Heart right ventricle (tissue), 16 donors: ENCODE measurements at regions not wholly inside any gene's neighbourhood (a gene's known extent, or its start where the extent isn't known, plus 50 kb on each side); places are given as distances from the start of the nearest gene placed in this dataset.
A peak's percentile ranks its signal among the peaks of the same experiment; 100 is the strongest.

Source experiments
- ATAC-seq, 8 donors: fragments of 200-7000 bp; cut with Tn5 transposase; one replicate each; pipeline ENCODE4 v1.9.1; 2020; ENCODE audit warnings: mild to moderate bottlenecking in 8 of 8, moderate library complexity in 8 of 8, moderate number of reproducible peaks in 1 of 8
- DNase-seq, 2 donors: peaks; one replicate each; pipeline ENCODE4 v3.0.0-alpha.2; 2020
- H3K27ac ChIP-seq, 10 donors: fragments of 200-600 bp; sonication (generic) in 2 of 10; one replicate each; pipeline versions ENCODE4 v1.5.0 to v1.8.0; 2020 to 2022; ENCODE audit warnings: mild to moderate bottlenecking in 3 of 10
- H3K27me3 ChIP-seq, 7 donors: fragments of 200-600 bp; one replicate each; pipeline ENCODE4 v1.8.0; 2021 to 2022; ENCODE audit warnings: mild to moderate bottlenecking in 2 of 7
- H3K36me3 ChIP-seq, 9 donors: fragments of 200-600 bp; sonication (generic) in 1 of 9; one replicate each; pipeline versions ENCODE4 v1.5.0 to v1.8.0; 2020 to 2022; ENCODE audit warnings: mild to moderate bottlenecking in 2 of 9
- H3K4me1 ChIP-seq, 9 donors: fragments of 200-600 bp; sonication (generic) in 1 of 9; one replicate each; pipeline versions ENCODE4 v1.5.0 to v1.8.0; 2020 to 2022; ENCODE audit warnings: mild to moderate bottlenecking in 4 of 9
- H3K4me3 ChIP-seq, 10 donors: fragments of 200-600 bp; sonication (generic) in 2 of 10; one replicate each; pipeline versions ENCODE4 v1.5.0 to v1.8.0; 2020 to 2022; ENCODE audit warnings: mild to moderate bottlenecking in 7 of 10, moderate library complexity in 2 of 10
- H3K9me3 ChIP-seq, 11 donors: fragments of 200-600 bp in 10 of 11; sonication (generic) in 2 of 11; one replicate each; pipeline versions ENCODE4 v1.5.0 to v1.8.0; 2013 to 2022; ENCODE audit warnings: mild to moderate bottlenecking in 2 of 11, control low read depth in 1 of 11, moderate library complexity in 1 of 11
- WGBS, 2 donors: extraction: QIAGEN DNeasy Blood & Tissue Kit; methylation state at CpG; one replicate each; pipeline ENCODE4 v1.1.7; 2013; ENCODE audit warnings: inconsistent platforms in 1 of 2; 5-methylcytosine and 5-hydroxymethylcytosine counted together
- intact Hi-C, 10 donors: fragments of 100-400 bp; cut with DNase I; formaldehyde crosslinking; loops; one replicate each; pipeline versions ENCODE4 v1.11.1 to v1.14.2; 2022
- TF ChIP-seq, protein P1 (sequence below), 9 donors: fragments of 200-600 bp; sonication (generic) in 2 of 9; IDR thresholded peaks; one replicate each; pipeline versions ENCODE4 v1.5.0 to v1.8.0; 2021 to 2022; ENCODE audit warnings: antibody characterized with exemption in 9 of 9, mild to moderate bottlenecking in 5 of 9, moderate library complexity in 1 of 9
- donor health status: Arrhythmogenic right ventricular cardiomyopathy.
- donor health status: ischemic (EF 13 %, LVEDD 7.1; RV severe dilation, severe dysfunction).
- donor health status: healthy with polysubstance abuse.
- donor health status: DM: no; HTN: yes; CAD: no.
- donor health status: DM: no; HTN: no; CAD: no.
- donor health status: ischemic (EF 25% LVEDD 6.9; RV normal size, moderate dysfunction).
- donor health status: ischemic (EF 25% LVEDD 5.7; RV mildly dilated, moderate dysfunction).
- donor health status: healthy.
- donor health status: DM: yes; HTN: yes; CAD: no.
- donor health status: Ischemic cardiomyopathy.
- donor health status: ischemic (EF 35%, LVEDD 5.7; RV mildly dilated, moderate dysfunction).
- donor health status: nonischemic (EF 11% LVEDD 7.7; RV severe dilation, severe dysfunction).
- donor health status: DM: yes; HTN: yes; CAD: no.
- donor health status: PGD.
- donor health status: ischemic (EF 29% LVEDD 5.4; RV normal size, mild dysfunction).
- donor health status: nonischemic (EF 23%, LVEDD 6.1; RV moderate dilation, normal function).

DNA sequence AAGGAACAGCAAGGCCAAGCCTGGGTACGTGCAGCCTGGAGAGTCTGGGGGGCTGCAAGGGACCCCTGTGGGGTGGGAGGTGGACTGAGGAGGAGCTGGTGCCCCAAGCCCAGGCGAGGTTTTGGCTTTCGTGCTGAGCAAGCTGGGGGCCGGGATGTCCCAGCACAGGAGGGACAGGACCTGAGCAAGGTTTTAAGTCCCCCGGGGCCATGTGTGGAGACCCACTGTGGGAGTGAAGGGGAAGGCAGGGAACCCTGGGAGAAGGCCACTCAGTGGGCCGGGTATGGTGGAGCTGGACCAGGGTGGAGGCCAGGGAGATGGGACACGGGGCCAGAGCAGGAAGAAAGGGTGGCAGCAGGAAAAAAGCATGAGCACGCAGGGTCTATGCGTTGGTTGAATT lies 419.2 kb upstream of the SULF2 start:
- intact Hi-C loops: no loop called here
- Histone ChIP-seq H3K9me3 (no peaks in the 10 kb centered on the region), H3K27me3 (peaks cover 0 to 18% (median 8%) of the 10 kb centered on the region in 7 donors), H3K4me1 (peaks cover 0 to 4% (median 0%) of the 10 kb centered on the region in 9 donors), H3K27ac (no peak overlapping the region), H3K36me3 (no peaks in the 10 kb centered on the region), H3K4me3 (no peak overlapping the region)
- ATAC-seq (no peak), DNase-seq (no peak)
- TF ChIP-seq, protein P1, sequence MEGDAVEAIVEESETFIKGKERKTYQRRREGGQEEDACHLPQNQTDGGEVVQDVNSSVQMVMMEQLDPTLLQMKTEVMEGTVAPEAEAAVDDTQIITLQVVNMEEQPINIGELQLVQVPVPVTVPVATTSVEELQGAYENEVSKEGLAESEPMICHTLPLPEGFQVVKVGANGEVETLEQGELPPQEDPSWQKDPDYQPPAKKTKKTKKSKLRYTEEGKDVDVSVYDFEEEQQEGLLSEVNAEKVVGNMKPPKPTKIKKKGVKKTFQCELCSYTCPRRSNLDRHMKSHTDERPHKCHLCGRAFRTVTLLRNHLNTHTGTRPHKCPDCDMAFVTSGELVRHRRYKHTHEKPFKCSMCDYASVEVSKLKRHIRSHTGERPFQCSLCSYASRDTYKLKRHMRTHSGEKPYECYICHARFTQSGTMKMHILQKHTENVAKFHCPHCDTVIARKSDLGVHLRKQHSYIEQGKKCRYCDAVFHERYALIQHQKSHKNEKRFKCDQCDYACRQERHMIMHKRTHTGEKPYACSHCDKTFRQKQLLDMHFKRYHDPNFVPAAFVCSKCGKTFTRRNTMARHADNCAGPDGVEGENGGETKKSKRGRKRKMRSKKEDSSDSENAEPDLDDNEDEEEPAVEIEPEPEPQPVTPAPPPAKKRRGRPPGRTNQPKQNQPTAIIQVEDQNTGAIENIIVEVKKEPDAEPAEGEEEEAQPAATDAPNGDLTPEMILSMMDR (IDR thresholded peaks at IDR 0.05): no peak
- WGBS, 2 donors: 91 to 93% methylated on average over 9 of the region's 9 CpGs

DNA sequence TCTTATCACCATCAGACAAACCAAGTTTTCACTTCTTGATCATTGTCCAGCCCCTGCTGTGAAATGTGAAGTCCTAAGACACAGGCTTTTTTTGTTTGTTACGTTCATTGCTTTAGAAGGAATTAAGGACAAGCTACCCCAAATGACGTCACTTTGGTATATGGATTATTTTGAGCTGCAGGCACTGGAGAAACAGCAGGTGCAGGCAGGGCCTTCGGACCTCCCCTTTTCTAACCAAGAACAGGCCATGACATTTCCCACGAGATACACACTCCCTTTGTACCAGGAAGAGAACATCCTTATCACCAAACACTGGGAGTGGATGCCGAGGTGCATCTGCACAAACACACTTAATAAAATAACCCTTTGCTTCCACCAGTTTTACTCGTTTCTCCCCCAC lies 418.0 kb upstream of the SULF2 start:
- WGBS, 2 donors: 49 to 58% methylated on average over 6 of the region's 6 CpGs
- DNase-seq (no peak), ATAC-seq (peak in 1 of 8 donors; percentile 22)
- intact Hi-C loops: no loop called here
- TF ChIP-seq, protein P1 (IDR thresholded peaks at IDR 0.05): no peak
- Histone ChIP-seq H3K27ac (no peak overlapping the region), H3K27me3 (peaks cover 0 to 18% (median 8%) of the 10 kb centered on the region in 7 donors), H3K4me1 (no peaks in the 10 kb centered on the region), H3K9me3 (no peaks in the 10 kb centered on the region), H3K36me3 (no peaks in the 10 kb centered on the region), H3K4me3 (no peak overlapping the region)

DNA sequence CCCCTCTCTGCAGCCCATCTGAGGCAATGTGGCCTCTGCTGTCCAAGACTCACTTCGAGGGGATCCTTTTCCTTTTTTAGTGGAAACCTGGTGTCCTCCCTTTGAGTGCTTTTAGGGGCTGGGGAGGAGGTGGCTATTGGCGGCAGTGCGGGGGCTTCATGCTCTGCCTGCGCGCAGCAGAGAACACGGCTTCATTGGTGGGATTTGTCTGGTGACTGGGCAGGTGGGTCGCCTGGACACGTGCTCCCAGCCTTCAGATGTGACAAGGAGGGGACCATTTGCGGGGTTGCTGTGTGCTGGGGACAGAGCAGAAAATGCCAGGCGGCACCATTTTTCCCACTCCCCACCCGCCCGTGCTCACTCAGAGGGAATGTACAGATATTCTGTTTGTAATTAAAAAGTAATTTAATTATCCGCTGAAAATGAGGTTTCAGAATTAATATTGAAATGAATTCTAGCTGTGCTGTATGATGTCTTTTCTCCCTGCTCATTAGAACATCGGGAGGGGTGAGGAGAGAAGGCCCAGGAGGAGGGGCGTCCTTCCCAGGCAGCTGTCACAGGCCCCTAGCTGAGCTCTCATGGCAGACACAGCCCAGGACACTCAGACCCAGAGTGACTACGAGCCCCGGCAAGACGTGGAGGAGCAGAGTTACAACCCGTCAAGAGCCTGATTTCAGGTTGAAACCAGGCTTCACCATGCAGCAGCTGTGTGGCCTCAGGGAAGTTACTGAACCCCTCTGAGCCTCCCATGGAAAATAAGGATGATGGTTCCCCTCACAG lies 417.2 kb upstream of the SULF2 start:
- Histone ChIP-seq H3K4me3 (no peak overlapping the region), H3K4me1 (no peaks in the 10 kb centered on the region), H3K9me3 (no peaks in the 10 kb centered on the region), H3K36me3 (no peaks in the 10 kb centered on the region), H3K27me3 (peaks cover 0 to 21% (median 11%) of the 10 kb centered on the region in 7 donors), H3K27ac (no peak overlapping the region)
- WGBS, 2 donors: 75 to 79% methylated on average over 19 of the region's 19 CpGs
- DNase-seq: no peak
- no peak for ATAC-seq
- TF ChIP-seq, protein P1 (IDR thresholded peaks at IDR 0.05): no peak
- intact Hi-C loops: no loop called here

DNA sequence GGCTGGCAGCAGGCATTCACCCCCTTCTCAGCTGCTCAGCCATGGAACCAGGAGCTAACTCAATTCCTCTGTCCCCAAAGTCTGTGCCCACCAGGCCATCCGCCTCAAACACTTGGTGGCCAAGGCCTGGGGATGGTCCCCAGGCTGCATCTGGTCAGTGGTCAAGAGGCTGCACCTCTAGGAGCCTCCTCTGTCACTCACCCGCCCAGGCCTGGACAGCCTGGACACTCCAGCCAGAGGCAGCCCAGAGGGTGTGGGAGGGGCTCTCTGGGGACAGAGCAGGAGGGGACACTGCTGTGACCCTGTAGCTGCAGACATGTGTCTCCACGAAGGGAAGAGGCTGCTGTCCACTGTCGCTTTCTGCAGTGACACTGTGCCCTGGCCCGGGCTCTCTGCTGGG lies 416.6 kb upstream of the SULF2 start:
- Histone ChIP-seq H3K4me1 (no peaks in the 10 kb centered on the region), H3K9me3 (no peaks in the 10 kb centered on the region), H3K27ac (no peak overlapping the region), H3K4me3 (no peak overlapping the region), H3K27me3 (peaks cover 0 to 26% (median 11%) of the 10 kb centered on the region in 7 donors), H3K36me3 (no peaks in the 10 kb centered on the region)
- no peak for DNase-seq
- peak in 5 of 8 donors; percentile 34 to 55 (median 37) for ATAC-seq
- TF ChIP-seq, protein P1 (IDR thresholded peaks at IDR 0.05): no peak
- intact Hi-C loops: no loop called here
- WGBS, 2 donors: 64 to 74% methylated on average over 5 of the region's 5 CpGs
